ENCODE measurements at regions not wholly inside any gene's neighbourhood (a gene's known extent, or its start where the extent isn't known, plus 50 kb on each side); places are given as distances from the start of the nearest gene placed in this dataset.

DNA sequence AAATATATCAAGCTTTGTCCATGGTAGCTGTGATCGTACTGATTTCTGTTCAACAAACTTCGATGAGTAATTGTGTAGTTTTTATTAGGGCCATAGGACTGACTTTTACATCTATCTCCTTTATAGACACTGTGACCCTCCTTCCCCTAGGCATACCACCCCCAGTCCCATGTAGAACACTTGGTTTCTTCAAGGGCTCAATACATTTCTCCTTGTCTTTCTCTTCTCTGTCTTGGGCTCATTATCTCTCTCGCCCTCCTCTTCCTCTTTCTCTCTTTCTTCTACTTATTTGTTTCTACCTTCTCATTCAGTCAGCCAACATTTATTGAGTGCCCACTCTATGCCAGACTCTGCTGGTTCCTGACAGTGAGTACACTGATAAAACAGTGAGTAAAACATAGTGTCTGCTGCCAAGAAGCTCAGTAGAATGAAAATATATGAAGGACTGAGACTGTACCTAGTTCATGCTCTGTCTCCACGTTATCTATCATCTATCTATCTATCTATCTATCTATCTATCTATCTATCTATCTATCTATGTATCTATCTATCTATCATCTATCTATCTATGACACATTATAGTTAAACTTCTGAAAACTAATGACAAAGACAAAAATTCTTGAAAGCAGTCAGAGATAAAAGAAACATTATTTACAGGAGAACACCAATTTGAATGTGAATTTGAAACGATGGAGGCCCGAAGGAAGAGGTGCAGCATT lies 122.8 kb downstream of the RBMX2 start:
- Histone ChIP-seq H4K20me1 (ENCODE audit: insufficient read depth) (no peaks in the 10 kb centered on the region), H3K4me3 (IDR thresholded peaks at IDR 0.05; ENCODE audit: insufficient read depth, low read depth, low read length) (no peak overlapping the region), H3K27me3 (ENCODE audit: insufficient read depth, low read depth) (no peaks in the 10 kb centered on the region), H3K79me2 (ENCODE audit: insufficient read depth, low read depth) (no peaks in the 10 kb centered on the region), H3K4me2 (no peak overlapping the region), H3K4me1 (ENCODE audit: low read depth, poor library complexity, severe bottlenecking) (no peaks in the 10 kb centered on the region), H2AFZ (ENCODE audit: low read depth) (no peak overlapping the region), H3K36me3 (ENCODE audit: insufficient read depth) (no peaks in the 10 kb centered on the region), H3K27ac (no peak overlapping the region), H3K9ac (no peak overlapping the region)
- no peak for TF ChIP-seq CTCF (conservative IDR thresholded peaks at IDR 0.05; ENCODE audit: low read depth, low read length)

GRCh38 chrX:130529531-130529930 lies 127.7 kb downstream of the RBMX2 start:
- Histone ChIP-seq H3K79me2 (ENCODE audit: insufficient read depth, low read depth) (no peaks in the 10 kb centered on the region), H3K36me3 (ENCODE audit: insufficient read depth) (no peaks in the 10 kb centered on the region), H3K4me2 (no peak overlapping the region), H3K9ac (no peak overlapping the region), H2AFZ (ENCODE audit: low read depth) (no peak overlapping the region), H3K27me3 (ENCODE audit: insufficient read depth, low read depth) (no peaks in the 10 kb centered on the region), H3K4me3 (IDR thresholded peaks at IDR 0.05; ENCODE audit: insufficient read depth, low read depth, low read length) (no peak overlapping the region), H3K4me1 (ENCODE audit: low read depth, poor library complexity, severe bottlenecking) (no peaks in the 10 kb centered on the region), H4K20me1 (ENCODE audit: insufficient read depth) (no peaks in the 10 kb centered on the region), H3K27ac (no peak overlapping the region)
- TF ChIP-seq CTCF (conservative IDR thresholded peaks at IDR 0.05; ENCODE audit: low read depth, low read length): no peak

- Histone ChIP-seq H3K9ac (no peak overlapping the region), H3K36me3 (ENCODE audit: insufficient read depth) (no peaks in the 10 kb centered on the region), H3K4me2 (no peak overlapping the region), H3K4me3 (IDR thresholded peaks at IDR 0.05; ENCODE audit: insufficient read depth, low read depth, low read length) (no peak overlapping the region), H3K27me3 (ENCODE audit: insufficient read depth, low read depth) (no peaks in the 10 kb centered on the region), H2AFZ (ENCODE audit: low read depth) (no peak overlapping the region), H3K79me2 (ENCODE audit: insufficient read depth, low read depth) (no peaks in the 10 kb centered on the region), H3K4me1 (ENCODE audit: low read depth, poor library complexity, severe bottlenecking) (no peaks in the 10 kb centered on the region), H4K20me1 (ENCODE audit: insufficient read depth) (no peaks in the 10 kb centered on the region), H3K27ac (no peak overlapping the region)
- TF ChIP-seq CTCF (conservative IDR thresholded peaks at IDR 0.05; ENCODE audit: low read depth, low read length): no peak
Measured at GRCh38 chrX:130531066-130531465, 129.3 kb downstream of the RBMX2 start.

DNA sequence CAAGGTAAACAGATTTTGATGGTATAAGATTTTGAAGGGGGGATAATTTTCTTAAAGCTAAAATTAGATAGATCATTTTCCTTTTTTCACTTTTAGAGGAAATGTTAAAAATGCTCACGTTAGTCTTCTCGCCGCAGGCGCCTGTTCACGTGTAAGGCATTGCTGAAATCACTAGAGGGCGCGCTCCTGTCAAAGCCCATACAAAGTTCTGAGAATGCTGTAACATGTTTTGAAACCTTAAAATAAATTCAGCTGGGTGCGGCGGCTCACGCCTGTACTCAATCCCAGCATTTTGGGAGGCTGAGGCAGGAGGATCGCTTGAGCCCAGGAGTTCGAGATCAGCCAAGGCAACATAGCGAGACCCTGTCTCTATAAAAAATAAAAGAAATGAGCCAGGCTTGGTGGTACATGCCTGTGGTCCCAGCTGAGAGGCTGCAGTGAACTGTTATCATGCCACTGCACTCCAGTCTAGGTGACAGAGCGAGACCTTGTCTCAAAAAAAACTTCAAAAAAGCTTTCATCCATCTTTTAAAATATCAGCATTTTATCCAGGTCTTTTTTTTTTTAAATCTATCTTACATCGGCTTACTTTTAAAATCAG lies 138.0 kb downstream of the RBMX2 start:
- no peaks in the 10 kb centered on the region for H3K4me1 ChIP-seq (ENCODE audit: low read depth, poor library complexity, severe bottlenecking)
- no peak overlapping the region for H3K4me3 ChIP-seq (IDR thresholded peaks at IDR 0.05; ENCODE audit: insufficient read depth, low read depth, low read length)
- no peaks in the 10 kb centered on the region for H3K27me3 ChIP-seq (ENCODE audit: insufficient read depth, low read depth)
- H3K36me3 ChIP-seq (ENCODE audit: insufficient read depth): no peaks in the 10 kb centered on the region
- H3K9ac ChIP-seq: no peak overlapping the region
- peak; percentile 63; the same call in 1 of the 2 replicates for TF ChIP-seq CTCF (conservative IDR thresholded peaks at IDR 0.05; ENCODE audit: low read depth, low read length)
- H3K79me2 ChIP-seq (ENCODE audit: insufficient read depth, low read depth): no peaks in the 10 kb centered on the region
- no peak overlapping the region for H3K27ac ChIP-seq
- no peak overlapping the region for H2AFZ ChIP-seq (ENCODE audit: low read depth)
- H4K20me1 ChIP-seq (ENCODE audit: insufficient read depth): no peaks in the 10 kb centered on the region
- H3K4me2 ChIP-seq: no peak overlapping the region

Data from KMS-11 (cell line).